Lower leg skin (tissue), 3 donors: ENCODE measurements at regions not wholly inside any gene's neighbourhood (a gene's known extent, or its start where the extent isn't known, plus 50 kb on each side); places are given as distances from the start of the nearest gene placed in this dataset.

ENCODE experiments used
- POLR2A ChIP-seq, 2 donors: fragments of 450-650 bp; IDR thresholded peaks; one replicate each; pipeline ENCODE4 v1.6.1; 2016 to 2017; ENCODE audit warnings: antibody characterized with exemption in 2 of 2, mild to moderate bottlenecking in 1 of 2, moderate library complexity in 1 of 2
- TF ChIP-seq, protein P1 (sequence below), 3 donors: fragments of 450-650 bp; IDR thresholded peaks; one replicate each; pipeline ENCODE4 v1.5.1; 2016; ENCODE audit warnings: antibody characterized with exemption in 3 of 3, mild to moderate bottlenecking in 3 of 3, moderate library complexity in 2 of 3

- TF ChIP-seq, protein P1, sequence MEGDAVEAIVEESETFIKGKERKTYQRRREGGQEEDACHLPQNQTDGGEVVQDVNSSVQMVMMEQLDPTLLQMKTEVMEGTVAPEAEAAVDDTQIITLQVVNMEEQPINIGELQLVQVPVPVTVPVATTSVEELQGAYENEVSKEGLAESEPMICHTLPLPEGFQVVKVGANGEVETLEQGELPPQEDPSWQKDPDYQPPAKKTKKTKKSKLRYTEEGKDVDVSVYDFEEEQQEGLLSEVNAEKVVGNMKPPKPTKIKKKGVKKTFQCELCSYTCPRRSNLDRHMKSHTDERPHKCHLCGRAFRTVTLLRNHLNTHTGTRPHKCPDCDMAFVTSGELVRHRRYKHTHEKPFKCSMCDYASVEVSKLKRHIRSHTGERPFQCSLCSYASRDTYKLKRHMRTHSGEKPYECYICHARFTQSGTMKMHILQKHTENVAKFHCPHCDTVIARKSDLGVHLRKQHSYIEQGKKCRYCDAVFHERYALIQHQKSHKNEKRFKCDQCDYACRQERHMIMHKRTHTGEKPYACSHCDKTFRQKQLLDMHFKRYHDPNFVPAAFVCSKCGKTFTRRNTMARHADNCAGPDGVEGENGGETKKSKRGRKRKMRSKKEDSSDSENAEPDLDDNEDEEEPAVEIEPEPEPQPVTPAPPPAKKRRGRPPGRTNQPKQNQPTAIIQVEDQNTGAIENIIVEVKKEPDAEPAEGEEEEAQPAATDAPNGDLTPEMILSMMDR (IDR thresholded peaks at IDR 0.05) = no peak
- TF ChIP-seq POLR2A (IDR thresholded peaks at IDR 0.05) = no peak
These were observed 63.0 kb upstream of the PPM1J start for GRCh38 chr1:112778137-112778536.
